Caco-2 (cell line): ENCODE measurements at regions not wholly inside any gene's neighbourhood (a gene's known extent, or its start where the extent isn't known, plus 50 kb on each side); places are given as distances from the start of the nearest gene placed in this dataset.

Experiments used
- BruUV-seq: library from RNA; stranded (reverse); fragments of 400-500 nt; replicated peaks from 2 replicates; lab custom pipeline; 2021; lab: Mats Ljungman, UMichigan
- CTCF ChIA-PET: fragments of 300-600 bp; sonication (Branson Sonifier 250); formaldehyde crosslinking; loops from one replicate; lab custom pipeline; 2022; ENCODE audit warnings: antibody characterized with exemption; lab: Charles Lee
- POLR2A ChIA-PET: fragments of 300-600 bp; sonication (Branson Sonifier 250); formaldehyde crosslinking; loops from one replicate; lab custom pipeline; 2022; ENCODE audit warnings: antibody characterized with exemption; lab: Charles Lee
- DNase-seq, 2 experiments: peaks; one replicate each; pipeline versions ENCODE4 v3.0.0 to v3.0.0-alpha.2; 2020 to 2022
- H3K27me3 ChIP-seq: replicated peaks from 2 replicates; pipeline ENCODE4 v1.6.0; 2011; ENCODE audit warnings: low read length; ENCODE audit not compliant: control insufficient read depth, insufficient read depth
- H3K36me3 ChIP-seq: 2 replicates; pipeline ENCODE4 v1.5.1; 2011; ENCODE audit warnings: low read length; ENCODE audit not compliant: control insufficient read depth, insufficient read depth
- H3K4me1 ChIP-seq: fragments of 250-450 bp; sonication (Bioruptor Pico); 2 replicates; pipeline ENCODE4 v1.5.1; 2020; ENCODE audit warnings: mild to moderate bottlenecking
- H3K4me3 ChIP-seq: 2 replicates; pipeline ENCODE4 v1.5.1; 2011; ENCODE audit warnings: low read depth, mild to moderate bottlenecking, control low read depth, low read length
- H3K9me3 ChIP-seq: fragments of 250-450 bp; sonication (Bioruptor Pico); 2 replicates; pipeline ENCODE4 v1.5.1; 2020; ENCODE audit warnings: mild to moderate bottlenecking, moderate library complexity
- H3K27ac Mint-ChIP-seq: one replicate; pipeline ENCODE4 v1.8.0; 2022; ENCODE audit warnings: mixed read lengths; ENCODE audit not compliant: unreplicated experiment
- H3K27me3 Mint-ChIP-seq: one replicate; pipeline ENCODE4 v1.8.0; 2022; ENCODE audit warnings: mixed read lengths; ENCODE audit not compliant: insufficient read depth, unreplicated experiment
- H3K36me3 Mint-ChIP-seq: one replicate; pipeline ENCODE4 v1.8.0; 2022; ENCODE audit warnings: mild to moderate bottlenecking, mixed read lengths; ENCODE audit not compliant: insufficient read depth, unreplicated experiment
- H3K4me1 Mint-ChIP-seq: one replicate; pipeline ENCODE4 v1.8.0; 2022; ENCODE audit warnings: low read depth, mixed read lengths; ENCODE audit not compliant: unreplicated experiment
- H3K4me3 Mint-ChIP-seq: one replicate; pipeline ENCODE4 v1.8.0; 2022; ENCODE audit warnings: mild to moderate bottlenecking, moderate library complexity, mixed read lengths; ENCODE audit not compliant: unreplicated experiment
- H3K9me3 Mint-ChIP-seq: one replicate; pipeline ENCODE4 v1.8.0; 2022; ENCODE audit warnings: mixed read lengths; ENCODE audit not compliant: unreplicated experiment
- CTCF ChIP-seq, 2 experiments: fragments of 200-600 bp in 1 of 2; IDR thresholded peaks; 1 replicate in 1 of 2; 2 replicates in 1 of 2; pipeline versions ENCODE4 v1.5.1 to v1.8.0; 2011 to 2022; ENCODE audit warnings: antibody characterized with exemption in 1 of 2, control low read depth in 1 of 2, inconsistent platforms in 1 of 2, low read depth in 1 of 2, low read length in 1 of 2, mild to moderate bottlenecking in 1 of 2, moderate library complexity in 1 of 2; ENCODE audit not compliant: insufficient read depth in 1 of 2, severe bottlenecking in 1 of 2, unreplicated experiment in 1 of 2
- intact Hi-C: fragments of 100-400 bp; cut with micrococcal nuclease; formaldehyde crosslinking; loops from one replicate; pipeline ENCODE4 v1.10.0; 2022; ENCODE audit not compliant: unreplicated experiment

DNA sequence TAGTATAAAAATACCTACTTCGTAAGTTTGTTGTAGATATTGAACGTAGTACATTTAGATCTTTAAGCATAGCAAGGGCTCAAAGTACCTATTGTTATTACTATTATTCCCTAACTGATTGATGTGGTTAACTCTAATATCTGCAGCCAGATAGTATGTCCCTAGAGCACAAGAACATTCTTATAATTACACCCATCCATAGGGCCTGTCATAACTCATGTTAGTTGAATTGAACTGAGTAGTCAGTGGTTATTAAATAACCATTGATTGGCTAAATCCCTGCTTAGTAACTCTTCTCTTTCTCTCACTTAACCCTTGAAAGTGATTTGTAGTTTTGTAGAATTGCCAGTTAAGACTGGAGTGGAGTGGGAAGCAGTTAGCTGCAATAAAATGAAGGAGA lies 207.5 kb upstream of the HS3ST5 start:
- Mint-ChIP-seq H3K4me1 (no peaks in the 10 kb centered on the region), H3K27ac (no peak overlapping the region), H3K27me3 (no peaks in the 10 kb centered on the region), H3K9me3 (no peaks in the 10 kb centered on the region), H3K4me3 (no peak overlapping the region), H3K36me3 (no peaks in the 10 kb centered on the region)
- intact Hi-C loops = no loop called here
- ChIA-PET CTCF (no interaction called here), POLR2A (no interaction called here)
- BruUV-seq = no TSS peak
- Histone ChIP-seq H3K27me3 (no peaks in the 10 kb centered on the region), H3K9me3 (no peaks in the 10 kb centered on the region), H3K4me1 (peaks cover 4% of the 10 kb centered on the region; the same call in 1 of the 2 replicates), H3K4me3 (no peak overlapping the region), H3K36me3 (no peaks in the 10 kb centered on the region)
- DNase-seq = no peak
- TF ChIP-seq CTCF (IDR thresholded peaks at IDR 0.05; ENCODE audit: insufficient read depth in 1 of 2, low read depth in 1 of 2, low read length in 1 of 2, severe bottlenecking in 1 of 2, unreplicated experiment in 1 of 2) = no peak

DNA sequence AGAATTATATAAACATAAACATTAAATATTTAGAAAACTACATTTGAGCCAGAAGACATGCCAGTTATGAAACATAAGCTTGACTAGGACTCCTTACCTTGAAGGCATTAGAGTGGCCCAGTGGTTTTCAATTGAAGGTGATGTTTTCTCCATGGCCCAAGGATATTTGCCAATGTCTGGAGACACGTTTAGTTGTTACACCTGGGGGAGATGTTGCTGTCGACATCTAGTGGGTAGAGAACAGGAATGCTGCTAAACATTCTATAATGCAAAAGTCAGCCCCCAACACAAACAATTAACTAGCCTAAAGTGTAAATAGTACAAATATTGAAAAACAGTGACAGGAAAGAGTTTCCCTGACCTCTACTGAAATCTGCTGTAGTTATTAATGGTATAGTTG lies 200.9 kb upstream of the HS3ST5 start:
- no peaks in the 10 kb centered on the region for H3K27me3 Mint-ChIP-seq
- H3K4me3 Mint-ChIP-seq = no peak overlapping the region
- no peaks in the 10 kb centered on the region for H3K36me3 Mint-ChIP-seq
- intact Hi-C loops = loop anchor here (10.0 kb wide), 1 partner anchor 549 kb away; no protein-coding TSS in a partner anchor
- H3K4me1 Mint-ChIP-seq = no peaks in the 10 kb centered on the region
- Histone ChIP-seq H3K4me1 (peaks cover 4% of the 10 kb centered on the region; the same call in 1 of the 2 replicates), H3K27me3 (no peaks in the 10 kb centered on the region), H3K9me3 (no peaks in the 10 kb centered on the region), H3K36me3 (no peaks in the 10 kb centered on the region), H3K4me3 (no peak overlapping the region)
- BruUV-seq = no TSS peak
- ChIA-PET CTCF (no interaction called here), POLR2A (no interaction called here)
- TF ChIP-seq CTCF (IDR thresholded peaks at IDR 0.05; ENCODE audit: insufficient read depth in 1 of 2, low read depth in 1 of 2, low read length in 1 of 2, severe bottlenecking in 1 of 2, unreplicated experiment in 1 of 2) = no peak
- no peak overlapping the region for H3K27ac Mint-ChIP-seq
- DNase-seq = no peak
- no peaks in the 10 kb centered on the region for H3K9me3 Mint-ChIP-seq

- H3K27ac Mint-ChIP-seq = no peak overlapping the region
- no peak overlapping the region for H3K4me3 ChIP-seq
- no peaks in the 10 kb centered on the region for H3K4me1 ChIP-seq
- TF ChIP-seq CTCF (IDR thresholded peaks at IDR 0.05; ENCODE audit: insufficient read depth in 1 of 2, low read depth in 1 of 2, low read length in 1 of 2, severe bottlenecking in 1 of 2, unreplicated experiment in 1 of 2) = no peak
- H3K36me3 Mint-ChIP-seq = no peaks in the 10 kb centered on the region
- H3K27me3 Mint-ChIP-seq = no peaks in the 10 kb centered on the region
- intact Hi-C loops = loop anchor here (10.0 kb wide), 1 partner anchor 547 kb away; no protein-coding TSS in a partner anchor
- H3K9me3 ChIP-seq = no peaks in the 10 kb centered on the region
- no TSS peak for BruUV-seq
- no peak for DNase-seq
- H3K4me3 Mint-ChIP-seq = no peak overlapping the region
- H3K4me1 Mint-ChIP-seq = no peaks in the 10 kb centered on the region
- ChIA-PET CTCF (no interaction called here), POLR2A (no interaction called here)
- no peaks in the 10 kb centered on the region for H3K36me3 ChIP-seq
- no peaks in the 10 kb centered on the region for H3K27me3 ChIP-seq
- no peaks in the 10 kb centered on the region for H3K9me3 Mint-ChIP-seq
These were observed 199.0 kb upstream of the HS3ST5 start for GRCh38 chr6:114541794-114542193.
